NCI-H2196 treated with DMSO at 0.1 percent for 48 hours (cell line): ENCODE measurements at regions not wholly inside any gene's neighbourhood (a gene's known extent, or its start where the extent isn't known, plus 50 kb on each side); places are given as distances from the start of the nearest gene placed in this dataset.
"Not testable (repeated sequence)": the region's sequence is repeated elsewhere in the genome, so short reads cannot be mapped to it uniquely, and the experiment has no call there.

Experiments
- DNase-seq: peaks from one replicate; lab custom pipeline; 2025; ENCODE audit not compliant: unreplicated experiment; lab: John Stamatoyannopoulos, UW

DNA sequence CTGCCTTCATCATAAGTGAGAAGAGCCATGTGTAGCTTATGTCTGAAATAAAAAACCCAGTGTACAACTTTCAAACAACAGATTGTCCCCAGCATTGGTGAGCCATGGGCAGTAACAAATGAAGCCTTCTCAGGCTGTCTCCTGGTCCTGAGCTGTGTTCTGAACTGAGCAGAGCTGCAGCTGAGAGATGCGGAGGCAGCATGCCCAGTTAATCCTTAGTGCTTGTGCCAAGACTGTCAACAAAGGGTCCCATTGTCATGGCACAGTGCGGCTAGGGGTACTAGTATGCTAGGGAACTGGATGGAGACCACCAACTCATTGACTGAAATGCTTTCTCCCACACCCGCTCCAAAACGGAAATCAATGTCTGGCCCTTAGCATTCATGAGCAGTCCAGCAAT, 154.3 kb downstream of the RMST start:
- no peak for DNase-seq

DNA sequence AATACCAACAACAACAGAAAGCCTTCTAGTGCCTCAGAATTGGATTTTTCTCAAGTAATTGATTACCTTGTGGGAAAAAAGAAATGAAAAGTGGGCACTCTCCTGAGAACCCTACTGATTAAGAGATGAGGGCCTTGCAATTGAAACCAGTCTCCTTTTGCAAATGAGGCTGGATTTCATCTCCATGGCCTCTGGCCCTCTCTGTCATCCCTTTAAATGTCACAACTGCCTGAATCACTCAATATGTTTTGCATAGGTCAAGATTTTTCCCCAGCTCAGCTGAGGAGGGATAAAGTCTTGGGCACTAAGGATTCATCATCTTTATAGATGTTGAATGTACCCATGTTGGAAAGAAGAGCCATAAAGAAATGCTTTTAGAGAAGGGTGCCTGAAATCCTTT, 166.4 kb downstream of the RMST start:
- DNase-seq = no peak

- no peak for DNase-seq
Measured at GRCh38 chr12:97629382-97629781, 166.8 kb downstream of the RMST start.

DNA sequence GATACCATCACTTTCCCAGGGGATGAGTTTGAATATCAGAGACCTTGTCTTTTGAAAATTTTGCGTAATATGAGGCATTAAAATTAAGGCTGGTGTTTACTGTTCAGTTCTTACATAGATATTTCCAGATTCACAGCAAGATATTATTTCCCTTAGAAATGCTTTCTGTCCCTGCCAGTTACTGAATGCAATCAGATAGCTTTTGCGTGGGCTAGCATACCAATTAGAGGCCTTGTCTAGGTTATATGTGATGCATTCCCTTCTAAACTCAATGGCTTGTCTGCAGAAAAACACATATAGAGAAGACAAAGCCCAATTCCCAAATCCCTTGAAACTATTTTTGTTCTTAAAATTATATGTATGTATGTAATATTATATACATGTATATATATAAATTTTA, 167.8 kb downstream of the RMST start:
- no peak for DNase-seq

- no peak for DNase-seq
Measured at GRCh38 chr12:97630875-97631274, 168.3 kb downstream of the RMST start.

DNA sequence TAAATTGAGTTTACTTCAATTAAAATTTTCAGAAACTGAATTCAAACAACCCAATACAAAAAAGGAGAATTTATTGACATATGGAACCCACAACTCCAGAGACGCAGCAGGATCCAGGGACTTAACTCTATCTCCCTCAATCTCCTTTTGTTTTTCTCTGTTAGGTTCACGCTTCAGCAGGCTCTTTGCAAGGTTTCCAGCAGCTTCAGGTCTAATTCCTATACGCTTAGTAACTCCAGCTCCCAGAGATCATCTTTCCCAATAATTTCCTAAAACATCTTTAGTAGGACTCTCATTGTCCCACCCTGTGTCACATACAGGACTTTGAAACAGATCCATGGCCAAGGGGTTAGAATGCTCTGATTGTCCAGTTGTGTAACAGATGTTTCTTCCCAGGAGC, 175.2 kb downstream of the RMST start:
- DNase-seq = no peak

- no peak for DNase-seq
Measured at GRCh38 chr12:97638739-97639138, 176.1 kb downstream of the RMST start.

DNA sequence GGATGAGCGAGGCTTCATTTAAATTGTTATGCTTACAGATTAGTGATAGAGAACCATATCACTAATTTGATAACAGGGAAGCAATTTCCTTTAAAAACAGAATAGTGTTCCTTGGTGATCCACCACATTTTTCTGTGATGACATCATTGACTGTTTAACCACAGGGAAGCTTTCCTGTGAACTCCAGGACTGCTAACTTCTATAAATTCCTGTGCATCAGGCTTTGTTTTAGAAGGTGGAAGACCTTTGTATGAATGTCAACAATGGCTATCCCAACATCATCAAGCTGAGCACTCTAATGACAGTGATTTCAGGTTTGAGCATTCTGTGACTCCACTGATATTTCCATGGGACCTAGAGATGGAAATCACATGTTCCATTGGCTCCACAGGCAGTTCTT, 177.1 kb downstream of the RMST start:
- no peak for DNase-seq

GRCh38 chr12:97640826-97641225, 178.2 kb downstream of the RMST start:
- no peak for DNase-seq

- DNase-seq = no peak
Measured at GRCh38 chr12:97642911-97643310, 180.3 kb downstream of the RMST start.

DNA sequence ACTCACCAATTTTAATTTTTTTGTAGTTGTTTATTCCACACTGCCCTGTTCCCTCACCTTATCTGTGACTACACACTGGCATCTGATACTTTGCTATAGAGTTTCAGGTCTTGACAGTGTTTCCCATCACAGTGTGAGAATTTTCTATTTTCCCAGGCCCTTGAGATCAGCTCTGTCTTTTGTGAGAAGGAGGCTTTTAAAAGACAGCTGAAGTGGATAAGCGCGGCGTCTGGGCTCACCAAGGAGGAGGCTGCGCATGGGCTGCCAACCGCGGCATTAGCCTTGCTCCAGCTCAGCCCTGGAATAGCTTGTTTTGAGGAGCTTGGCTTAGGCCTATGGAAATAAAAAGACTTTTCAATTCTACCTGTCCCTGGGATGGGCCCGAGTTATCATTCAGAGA, 181.3 kb downstream of the RMST start:
- no peak for DNase-seq

GRCh38 chr12:97645726-97646125, 183.1 kb downstream of the RMST start:
- no peak for DNase-seq

GRCh38 chr12:97647142-97647541, 184.5 kb downstream of the RMST start:
- DNase-seq = no peak

GRCh38 chr12:97650242-97650641, 187.6 kb downstream of the RMST start:
- no peak for DNase-seq

- DNase-seq = not testable (repeated sequence)
Measured at GRCh38 chr12:97656548-97656947, 193.9 kb downstream of the RMST start.

DNA sequence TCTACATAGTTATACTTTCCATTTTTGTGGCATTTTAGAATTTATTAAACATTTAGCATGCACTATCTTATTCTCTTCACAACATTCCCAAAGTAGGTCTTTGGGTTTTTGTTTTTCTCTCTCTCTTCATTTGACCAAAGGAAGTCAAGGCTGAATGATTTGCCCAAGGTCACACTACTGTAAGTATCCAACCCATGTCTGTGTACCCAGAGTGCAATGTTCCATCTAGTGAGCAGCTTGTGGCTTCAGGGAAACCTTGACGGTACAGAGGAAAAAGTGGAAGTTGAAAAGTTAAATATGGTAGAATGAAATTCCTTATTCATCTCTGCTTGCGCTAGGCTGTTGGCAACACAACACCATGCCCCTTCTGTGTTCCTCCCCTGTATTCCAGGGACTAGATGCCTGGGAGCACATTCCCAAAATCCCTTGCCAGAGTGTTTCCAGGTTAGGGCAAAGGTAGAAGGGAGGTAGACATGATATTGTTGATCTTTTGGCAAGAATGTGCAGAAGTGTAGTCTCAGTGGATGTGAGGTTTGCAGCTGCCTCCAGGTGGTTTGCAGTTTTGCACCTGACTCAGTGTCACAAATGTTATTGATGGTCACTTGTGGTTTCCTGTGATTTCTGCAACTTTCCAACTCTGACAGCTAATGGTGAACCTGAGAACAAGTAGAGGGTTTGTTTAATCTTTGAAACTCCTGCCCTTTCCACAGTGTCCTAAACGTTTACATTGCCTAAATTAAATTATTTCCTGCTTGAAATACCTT, 196.7 kb downstream of the RMST start:
- DNase-seq = no peak

DNA sequence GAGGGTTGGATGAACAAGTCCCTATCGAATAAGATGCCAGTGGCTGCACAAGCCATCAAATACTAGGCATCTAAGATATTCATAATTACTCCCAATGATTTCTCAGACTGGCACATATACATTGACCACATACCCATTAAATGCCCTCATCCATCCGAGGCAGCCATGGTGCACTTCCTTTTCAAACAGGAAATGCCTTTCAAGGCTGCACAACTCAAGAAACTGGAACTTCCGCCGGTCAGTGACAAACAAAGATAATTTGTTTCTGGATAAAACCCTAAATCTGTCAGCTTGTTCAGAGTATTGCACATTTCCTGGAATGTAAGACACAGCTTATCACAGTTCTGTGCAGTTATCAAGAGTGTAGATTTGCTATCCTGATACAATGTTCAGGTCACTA, 203.7 kb downstream of the RMST start:
- no peak for DNase-seq

- no peak for DNase-seq
Measured at GRCh38 chr12:97672870-97673269, 210.3 kb downstream of the RMST start.

- no peak for DNase-seq
Measured at GRCh38 chr12:97680751-97681150, 218.1 kb downstream of the RMST start.

DNA sequence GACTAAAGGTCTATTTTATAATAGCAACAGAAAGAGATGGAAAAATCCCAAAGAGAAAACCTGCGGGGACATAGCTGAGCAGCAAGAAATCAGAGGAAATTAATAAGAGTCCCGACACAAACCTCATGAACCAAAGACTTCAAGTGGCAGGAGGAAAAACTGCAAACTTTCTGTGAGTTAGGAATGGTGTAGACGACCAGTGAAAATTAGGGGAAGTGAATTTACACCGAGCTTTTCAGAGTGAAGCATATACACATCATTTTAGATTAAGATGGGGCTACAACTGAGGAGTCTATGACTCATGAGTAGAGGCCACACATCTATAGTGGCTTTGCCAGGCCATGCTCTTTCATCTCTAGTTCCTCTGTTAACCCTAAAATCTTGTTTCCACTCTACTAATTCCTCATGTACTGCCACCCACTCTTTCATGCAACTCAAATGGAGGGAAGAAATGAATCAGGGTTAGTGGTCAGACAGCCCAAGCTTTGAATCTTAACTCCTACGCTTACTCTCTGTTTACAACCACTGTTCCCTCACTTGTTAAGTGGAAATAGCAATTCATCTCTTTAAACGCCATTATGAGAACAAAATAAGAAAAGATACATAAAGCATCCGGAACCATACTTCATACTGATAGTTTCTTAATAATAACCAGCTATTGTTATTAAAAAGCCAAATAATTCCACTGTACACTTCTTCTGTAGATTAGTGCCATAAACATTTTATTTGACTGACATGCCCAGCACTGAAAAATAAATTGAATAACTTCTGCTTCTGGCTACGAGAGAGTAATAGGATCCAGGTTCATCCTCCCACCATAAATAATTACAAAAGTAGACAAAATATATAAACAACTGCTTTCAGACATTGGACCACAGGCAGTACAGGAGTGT, 219.3 kb downstream of the RMST start:
- no peak for DNase-seq

GRCh38 chr12:97685360-97685759, 222.8 kb downstream of the RMST start:
- no peak for DNase-seq

DNA sequence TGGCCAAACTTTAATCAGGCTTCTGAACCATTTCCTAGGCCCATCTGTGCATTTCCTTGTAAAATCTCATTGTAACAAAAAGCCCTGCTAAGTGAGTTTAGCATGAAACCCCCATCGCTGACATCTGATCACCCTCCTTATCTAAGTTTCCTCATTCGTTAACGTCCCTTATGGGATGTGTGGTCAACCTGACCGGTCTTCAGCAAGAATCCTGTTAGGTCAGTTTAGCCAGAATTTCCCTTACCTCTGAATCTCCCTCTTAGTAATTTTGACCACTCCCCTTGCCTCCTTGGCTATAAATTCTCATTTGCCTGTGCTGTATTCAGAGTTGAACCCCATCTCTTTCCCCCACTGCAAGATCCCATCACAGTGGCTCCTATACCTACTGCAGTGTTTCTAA, 239.3 kb downstream of the RMST start:
- no peak for DNase-seq
